HL-60 (cell line): ENCODE measurements at regions not wholly inside any gene's neighbourhood (a gene's known extent, or its start where the extent isn't known, plus 50 kb on each side); places are given as distances from the start of the nearest gene placed in this dataset.

Experiments
- CTCF ChIP-seq: IDR thresholded peaks from one replicate; pipeline ENCODE4 v1.5.1; 2011; ENCODE audit warnings: low read length, control low read depth, inconsistent platforms; ENCODE audit not compliant: insufficient read depth
- GABPA ChIP-seq: IDR thresholded peaks from 2 replicates; pipeline ENCODE4 v1.6.1; 2012; ENCODE audit warnings: low read depth
- POLR2AphosphoS5 ChIP-seq: IDR thresholded peaks from 2 replicates; pipeline ENCODE4 v1.6.1; 2012; ENCODE audit warnings: low read depth
- REST ChIP-seq: IDR thresholded peaks from 2 replicates; pipeline ENCODE4 v1.6.1; 2012; ENCODE audit warnings: low read depth; ENCODE audit not compliant: insufficient replicate concordance
- SPI1 ChIP-seq: IDR thresholded peaks from 2 replicates; pipeline ENCODE4 v1.6.1; 2012; ENCODE audit warnings: low read depth, mild to moderate bottlenecking, borderline replicate concordance

GRCh38 chr5:126253406-126253805 is 169.8 kb upstream of the GRAMD2B start:
- TF ChIP-seq CTCF (no peak), POLR2AphosphoS5 (no peak), REST (no peak), GABPA (no peak), SPI1 (no peak)
